Astrocyte (in vitro differentiated cells and primary cell): ENCODE measurements at regions not wholly inside any gene's neighbourhood (a gene's known extent, or its start where the extent isn't known, plus 50 kb on each side); places are given as distances from the start of the nearest gene placed in this dataset.

Experiments
- DNase-seq: peaks from one replicate; pipeline ENCODE4 v3.0.0-alpha.2; 2010; ENCODE audit warnings: low read depth
- FAIRE-seq: peaks from 2 replicates; lab custom pipeline; 2011; peaks lifted over from hg19 to GRCh38; lab: Jason Lieb, UNC
- H2AFZ ChIP-seq: 2 replicates; pipeline ENCODE4 v1.6.0; 2012; ENCODE audit warnings: low read depth, low read length, inconsistent platforms
- H3K27ac ChIP-seq: 2 replicates; pipeline ENCODE4 v1.5.1; 2011; ENCODE audit warnings: low read depth, low read length, inconsistent platforms
- H3K27me3 ChIP-seq: 2 replicates; pipeline ENCODE4 v1.6.0; 2011; ENCODE audit warnings: low read length, inconsistent platforms; ENCODE audit not compliant: insufficient read depth
- H3K36me3 ChIP-seq: 2 replicates; pipeline ENCODE4 v1.5.1; 2011; ENCODE audit warnings: low read length, inconsistent platforms; ENCODE audit not compliant: insufficient read depth
- H3K4me1 ChIP-seq: 2 replicates; pipeline ENCODE4 v1.5.1; 2011; ENCODE audit warnings: low read length, inconsistent platforms; ENCODE audit not compliant: insufficient read depth
- H3K4me2 ChIP-seq: 2 replicates; pipeline ENCODE4 v1.6.0; 2012; ENCODE audit warnings: low read length, inconsistent platforms
- H3K4me3 ChIP-seq: 2 replicates; pipeline ENCODE4 v1.5.1; 2011; ENCODE audit warnings: low read depth, mild to moderate bottlenecking, low read length, inconsistent platforms; ENCODE audit not compliant: insufficient read depth
- H3K79me2 ChIP-seq: 2 replicates; pipeline ENCODE4 v1.6.0; 2012; ENCODE audit warnings: mild to moderate bottlenecking, low read length, inconsistent platforms; ENCODE audit not compliant: insufficient read depth
- H3K9ac ChIP-seq: 2 replicates; pipeline ENCODE4 v1.6.0; 2012; ENCODE audit warnings: mild to moderate bottlenecking, low read length, inconsistent platforms
- H3K9me3 ChIP-seq: 2 replicates; pipeline ENCODE4 v1.5.1; 2012; ENCODE audit warnings: low read depth, mild to moderate bottlenecking, low read length, inconsistent platforms; ENCODE audit not compliant: insufficient read depth
- H4K20me1 ChIP-seq: 2 replicates; pipeline ENCODE4 v1.6.0; 2012; ENCODE audit warnings: low read length, inconsistent platforms; ENCODE audit not compliant: insufficient read depth
- H3K27ac Mint-ChIP-seq: one replicate; pipeline ENCODE4 v1.8.0; 2021; ENCODE audit warnings: mild to moderate bottlenecking, mixed read lengths; ENCODE audit not compliant: unreplicated experiment
- H3K27me3 Mint-ChIP-seq: one replicate; pipeline ENCODE4 v1.8.0; 2021; ENCODE audit warnings: low read depth, mixed read lengths; ENCODE audit not compliant: unreplicated experiment
- H3K36me3 Mint-ChIP-seq: one replicate; pipeline ENCODE4 v1.8.0; 2021; ENCODE audit warnings: low read depth, mixed read lengths; ENCODE audit not compliant: unreplicated experiment
- H3K4me1 Mint-ChIP-seq: one replicate; pipeline ENCODE4 v1.8.0; 2021; ENCODE audit warnings: low read depth, mixed read lengths; ENCODE audit not compliant: unreplicated experiment
- H3K4me3 Mint-ChIP-seq: one replicate; pipeline ENCODE4 v1.8.0; 2021; ENCODE audit warnings: mild to moderate bottlenecking, moderate library complexity, mixed read lengths; ENCODE audit not compliant: unreplicated experiment
- H3K9me3 Mint-ChIP-seq: one replicate; pipeline ENCODE4 v1.8.0; 2021; ENCODE audit warnings: mild to moderate bottlenecking, mixed read lengths; ENCODE audit not compliant: unreplicated experiment
- CTCF ChIP-seq: IDR thresholded peaks from 2 replicates; pipeline ENCODE4 v1.5.1; 2011; ENCODE audit warnings: low read depth, mild to moderate bottlenecking, inconsistent platforms, low read length, moderate library complexity; ENCODE audit not compliant: insufficient read depth
- EZH2 ChIP-seq: IDR thresholded peaks from 2 replicates; pipeline ENCODE4 v1.6.1; 2012; ENCODE audit warnings: mild to moderate bottlenecking, low read length, inconsistent platforms; ENCODE audit not compliant: insufficient read depth

GRCh38 chr3:106758459-106758858 lies 618.8 kb upstream of the CCDC54 start:
- no peak for TF ChIP-seq EZH2
- no peak for TF ChIP-seq CTCF
- Mint-ChIP-seq H3K27me3 (no peaks in the 10 kb centered on the region), H3K4me1 (no peaks in the 10 kb centered on the region), H3K9me3 (peaks cover 9% of the 10 kb centered on the region), H3K27ac (no peak overlapping the region), H3K4me3 (no peak overlapping the region), H3K36me3 (peaks cover 1% of the 10 kb centered on the region)
- DNase-seq (no peak), FAIRE-seq (no peak)
- Histone ChIP-seq H3K36me3 (peaks cover 2% of the 10 kb centered on the region), H3K27me3 (no peaks in the 10 kb centered on the region), H3K9me3 (peaks cover 3% of the 10 kb centered on the region), H4K20me1 (no peaks in the 10 kb centered on the region), H3K4me3 (no peak overlapping the region), H3K4me2 (no peak overlapping the region), H2AFZ (no peak overlapping the region), H3K79me2 (no peaks in the 10 kb centered on the region), H3K27ac (no peak overlapping the region), H3K4me1 (no peaks in the 10 kb centered on the region), H3K9ac (no peak overlapping the region)

- H3K27ac ChIP-seq, result peak overlapping the region; percentile 40
Observed at GRCh38 chr3:106759731-106760130, 617.5 kb upstream of the CCDC54 start.

More at GRCh38 chr3:106759731-106760130, 617.5 kb upstream of the CCDC54 start:
- no peaks in the 10 kb centered on the region for H4K20me1 ChIP-seq
- peaks cover 3% of the 10 kb centered on the region for H3K9me3 ChIP-seq
- Mint-ChIP-seq H3K27me3 (no peaks in the 10 kb centered on the region), H3K9me3 (peaks cover 7% of the 10 kb centered on the region), H3K4me1 (no peaks in the 10 kb centered on the region), H3K36me3 (peaks cover 1% of the 10 kb centered on the region), H3K27ac (no peak overlapping the region), H3K4me3 (no peak overlapping the region)
- no peaks in the 10 kb centered on the region for H3K36me3 ChIP-seq
- TF ChIP-seq CTCF, result no peak
- no peak for TF ChIP-seq EZH2
- peak; percentile 95 for DNase-seq
- H3K9ac ChIP-seq, result no peak overlapping the region
- H3K79me2 ChIP-seq, result no peaks in the 10 kb centered on the region
- H3K4me1 ChIP-seq, result peaks cover 5% of the 10 kb centered on the region
- peak; percentile 76 for FAIRE-seq
- no peak overlapping the region for H3K4me2 ChIP-seq
- H3K27me3 ChIP-seq, result no peaks in the 10 kb centered on the region
- H2AFZ ChIP-seq, result no peak overlapping the region
- H3K4me3 ChIP-seq, result no peak overlapping the region
